ENCODE measurements at regions not wholly inside any gene's neighbourhood (a gene's known extent, or its start where the extent isn't known, plus 50 kb on each side); places are given as distances from the start of the nearest gene placed in this dataset.

DNA sequence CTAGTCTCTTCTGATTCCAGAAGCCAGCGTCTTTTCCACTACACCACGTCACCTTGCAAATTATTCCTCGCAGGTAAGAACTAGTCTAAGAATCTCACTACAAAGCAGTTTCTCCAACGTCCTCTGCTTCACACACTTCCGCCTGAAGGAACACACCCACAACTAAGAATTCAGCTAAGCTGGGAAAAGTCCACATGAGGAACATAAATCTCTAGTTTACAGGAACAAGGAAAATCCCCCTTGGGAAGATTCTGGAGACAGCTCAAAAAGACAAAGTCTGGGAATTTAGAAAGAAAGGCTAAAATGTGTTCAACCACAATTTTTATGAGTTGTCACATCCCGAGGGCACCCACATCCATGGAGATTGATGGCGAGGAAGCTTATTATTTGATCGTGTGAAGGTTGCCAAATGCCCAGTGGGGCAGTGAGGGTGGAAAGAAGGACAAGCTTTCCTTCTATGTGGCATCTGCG lies 780.2 kb upstream of the TBX3 start:
- no peak for DNase-seq (ENCODE audit: low read depth)

GRCh38 chr12:115461401-115461800 lies 777.4 kb upstream of the TBX3 start:
- DNase-seq (ENCODE audit: low read depth): no peak

DNA sequence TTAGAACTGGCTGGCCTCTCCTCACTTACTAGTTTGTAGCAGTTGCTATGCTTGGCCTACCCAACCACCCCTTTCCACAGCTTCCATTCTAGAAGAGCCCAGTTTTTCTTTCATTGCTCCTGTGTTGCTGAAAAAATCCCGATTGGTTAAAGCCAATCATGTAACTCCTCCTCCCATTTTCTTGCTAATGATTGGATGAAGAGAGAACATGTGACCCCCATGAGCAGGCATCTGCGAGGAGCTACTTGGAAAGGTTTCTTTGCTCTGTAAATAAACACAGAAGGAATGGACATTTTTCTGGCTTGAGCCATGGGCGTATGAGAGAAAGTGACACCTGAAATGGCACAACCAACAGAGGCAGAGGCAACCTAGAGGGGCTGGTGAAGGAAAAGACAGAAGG lies 773.8 kb upstream of the TBX3 start:
- no peak for DNase-seq (ENCODE audit: low read depth)

DNA sequence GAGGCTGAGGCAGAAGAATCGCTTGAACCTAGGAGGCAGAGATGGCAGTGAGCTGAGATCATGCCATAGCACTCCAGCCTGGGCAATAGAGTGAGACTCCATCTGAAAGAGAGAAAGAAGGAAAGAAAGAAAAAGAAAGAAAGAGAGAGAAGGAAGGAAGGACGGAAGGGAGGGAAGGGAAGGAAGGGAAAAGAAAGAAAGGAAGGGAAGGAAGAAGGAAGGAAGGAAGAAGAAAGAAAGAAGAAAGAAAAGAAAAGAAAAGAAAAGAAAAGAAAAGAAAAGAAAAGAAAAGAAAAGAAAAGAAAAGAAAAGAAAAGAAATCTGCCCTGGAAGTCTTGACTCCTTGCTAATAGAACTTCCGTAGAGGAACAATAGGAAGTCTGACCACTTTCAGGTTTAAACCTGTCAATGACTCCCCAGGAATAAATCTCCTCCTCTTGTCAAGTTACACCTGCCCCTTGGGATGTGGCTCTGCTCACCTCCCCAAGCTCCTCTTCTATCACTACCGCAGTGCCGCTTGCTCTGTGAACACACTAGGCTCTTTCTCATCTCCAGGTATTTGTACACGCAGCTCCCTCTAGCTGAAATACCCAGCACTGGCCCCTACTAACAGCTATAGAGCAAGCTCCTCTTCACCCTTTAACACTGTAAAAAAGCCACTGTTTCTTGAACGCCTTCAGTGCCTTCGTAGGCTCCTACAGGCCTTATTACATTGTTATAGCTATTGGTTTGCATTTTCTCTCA lies 773.1 kb upstream of the TBX3 start:
- DNase-seq (ENCODE audit: low read depth): no peak

GRCh38 chr12:115455268-115455681 lies 771.3 kb upstream of the TBX3 start:
- DNase-seq (ENCODE audit: low read depth): no peak

DNA sequence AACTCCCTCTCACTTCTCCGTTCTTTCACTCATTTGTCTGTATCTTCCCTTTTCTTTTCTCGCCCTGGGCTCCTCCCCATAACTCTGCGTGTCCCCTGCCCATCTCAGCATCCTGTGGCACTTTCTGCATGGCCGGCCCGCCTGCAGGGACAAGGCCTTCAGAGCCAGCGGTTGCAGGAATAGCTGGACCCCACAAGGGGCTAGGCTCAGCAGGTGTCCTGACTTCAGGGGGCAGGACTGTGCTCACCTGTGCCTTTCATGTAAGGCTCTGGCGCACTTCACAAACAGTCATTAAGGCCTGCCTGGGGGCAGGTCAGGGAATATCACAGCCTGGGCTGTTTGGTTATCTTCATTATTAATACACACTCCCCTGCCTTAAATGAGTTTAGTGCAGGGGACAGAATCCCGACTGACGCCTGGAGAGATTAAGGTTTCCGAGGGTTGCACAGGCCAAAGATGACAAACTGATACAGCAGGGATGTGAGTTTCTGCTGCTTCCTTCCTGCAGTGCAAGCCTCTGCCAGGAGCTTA lies 768.8 kb upstream of the TBX3 start:
- no peak for DNase-seq (ENCODE audit: low read depth)

DNA sequence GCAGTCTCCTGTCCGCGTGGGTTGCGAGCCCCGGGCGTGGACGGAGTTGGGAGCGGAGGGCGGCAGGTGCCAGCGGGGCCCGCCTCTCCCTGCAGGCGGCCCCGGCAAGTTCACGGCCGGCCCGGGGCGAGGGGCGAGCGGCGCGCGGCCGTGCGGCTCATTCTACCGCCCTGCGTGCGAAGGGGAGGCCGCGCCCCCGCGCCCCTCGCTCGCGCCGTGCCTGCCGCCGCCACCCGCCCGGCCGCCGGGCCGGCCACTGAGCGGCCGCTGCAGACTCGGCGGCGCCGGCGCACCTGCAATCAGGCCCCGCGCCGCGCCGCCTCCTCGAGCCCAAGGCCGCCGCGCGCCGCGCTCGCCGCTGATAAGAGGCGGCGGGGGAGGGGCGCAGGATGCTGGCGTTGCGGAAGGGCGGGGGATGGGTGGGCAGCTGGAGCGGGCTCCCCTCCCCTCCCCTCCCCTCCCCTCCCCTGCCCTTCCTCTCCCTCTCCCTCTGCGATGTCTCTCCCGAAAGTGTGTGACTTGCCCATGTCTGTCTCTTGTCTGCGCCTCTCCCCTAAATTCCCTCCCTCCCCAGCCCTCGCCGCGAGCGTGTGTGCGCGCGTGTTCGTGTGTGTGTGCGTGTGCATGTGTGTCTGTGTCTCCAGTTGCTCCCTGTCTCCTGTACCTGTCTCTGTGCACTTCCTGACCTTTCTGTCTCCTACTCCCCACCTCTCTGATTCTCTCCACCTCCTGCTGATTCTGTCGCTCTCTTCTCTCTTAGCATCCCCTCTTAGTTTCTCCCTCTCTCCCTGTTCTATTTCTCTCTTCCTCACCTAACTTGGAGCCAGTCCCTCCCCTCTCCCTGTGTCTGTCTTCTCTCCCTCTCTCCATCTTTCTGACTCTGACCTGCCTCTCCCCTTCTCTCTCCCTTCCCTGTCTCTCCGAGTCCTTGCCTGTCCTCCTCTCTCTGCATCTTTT lies 768.1 kb upstream of the TBX3 start:
- no peak for DNase-seq (ENCODE audit: low read depth)

DNA sequence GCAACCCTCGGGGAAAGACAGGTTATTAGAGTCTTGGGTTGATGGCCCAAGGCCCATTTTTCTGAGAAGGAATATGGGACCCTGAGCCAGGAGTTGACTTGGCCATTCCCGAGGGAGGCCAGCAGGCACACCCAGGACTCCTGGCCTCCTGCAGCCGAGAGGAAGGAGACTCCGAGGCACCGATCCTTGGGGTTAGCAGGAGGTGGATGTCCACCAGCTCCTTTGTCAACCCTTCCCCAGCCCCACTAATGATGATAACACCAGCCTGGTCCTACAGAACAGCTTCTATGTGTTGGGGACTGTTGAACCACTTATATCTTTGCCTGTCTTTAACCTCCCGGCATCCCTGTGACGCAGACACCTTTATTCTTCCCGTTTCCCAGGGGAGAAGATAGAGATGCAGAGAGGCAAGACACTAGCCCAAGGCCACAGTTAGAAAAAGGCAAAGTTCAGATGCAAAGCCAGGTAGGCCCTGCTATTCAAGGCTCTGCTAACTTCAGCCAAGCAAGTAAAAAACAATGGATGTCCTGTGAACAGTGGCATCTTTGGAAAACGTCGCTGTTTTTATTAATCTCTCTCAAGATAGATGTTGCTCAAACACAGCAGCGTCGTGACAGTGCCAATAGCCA lies 767.3 kb upstream of the TBX3 start:
- DNase-seq (ENCODE audit: low read depth): no peak

DNA sequence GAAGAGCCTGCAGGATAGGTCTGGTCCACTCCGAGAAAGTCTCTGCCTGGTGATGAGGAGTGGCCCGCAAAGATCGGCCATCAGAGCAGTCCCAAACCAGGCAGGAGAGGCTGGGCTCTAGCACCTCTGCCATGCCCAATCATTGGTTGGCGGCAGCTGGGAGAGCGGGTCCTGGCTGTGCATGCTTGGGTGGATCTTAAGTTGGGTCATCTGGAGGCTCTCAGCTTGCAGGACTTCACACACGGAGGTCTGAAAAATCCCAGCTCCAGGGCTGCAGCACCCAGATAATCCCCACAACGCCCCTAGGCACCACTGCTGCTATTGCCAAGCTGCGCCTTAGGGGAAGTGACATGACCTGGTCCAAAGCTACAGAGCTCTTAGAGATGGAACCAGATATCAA lies 766.7 kb upstream of the TBX3 start:
- DNase-seq (ENCODE audit: low read depth): no peak

DNA sequence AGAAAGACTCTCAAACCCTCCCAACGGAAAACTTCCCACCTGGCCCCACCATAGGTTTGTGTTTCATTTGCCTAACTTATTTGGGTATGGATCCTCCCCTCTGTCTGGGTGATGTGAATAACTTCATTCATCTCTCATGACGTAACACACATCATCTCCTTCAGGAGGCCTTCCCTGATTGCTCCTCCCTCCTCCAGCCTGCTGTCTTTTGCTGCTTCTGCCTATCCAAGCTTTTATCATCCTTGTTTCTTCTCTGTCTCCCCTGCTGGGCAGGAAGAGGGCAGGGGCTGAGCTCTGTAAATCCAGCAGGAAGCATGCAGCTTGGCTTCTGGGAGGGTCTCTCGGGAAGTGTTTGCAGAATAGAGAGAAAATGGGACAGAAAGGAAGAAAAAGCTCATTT lies 766.0 kb upstream of the TBX3 start:
- no peak for DNase-seq (ENCODE audit: low read depth)

DNA sequence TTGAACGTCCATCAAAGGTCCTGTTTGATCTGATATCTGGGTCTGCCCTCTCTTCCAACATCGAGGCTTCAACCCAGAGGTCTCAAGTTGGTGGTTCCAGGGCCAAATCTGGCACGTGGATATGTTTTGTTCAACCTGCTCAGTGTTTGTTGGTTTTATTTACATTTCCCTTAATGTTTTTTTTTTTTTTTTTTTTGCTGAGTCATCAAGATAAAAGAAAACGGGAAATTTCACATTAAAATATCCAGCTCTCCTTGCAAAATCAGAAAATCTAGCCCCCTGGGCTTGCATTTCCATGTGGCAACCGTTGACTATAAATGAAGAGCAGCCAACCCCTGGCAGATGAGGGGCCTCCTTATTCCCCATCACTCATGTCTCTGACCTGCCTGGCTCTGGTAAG lies 765.6 kb upstream of the TBX3 start:
- DNase-seq (ENCODE audit: low read depth): no peak

DNA sequence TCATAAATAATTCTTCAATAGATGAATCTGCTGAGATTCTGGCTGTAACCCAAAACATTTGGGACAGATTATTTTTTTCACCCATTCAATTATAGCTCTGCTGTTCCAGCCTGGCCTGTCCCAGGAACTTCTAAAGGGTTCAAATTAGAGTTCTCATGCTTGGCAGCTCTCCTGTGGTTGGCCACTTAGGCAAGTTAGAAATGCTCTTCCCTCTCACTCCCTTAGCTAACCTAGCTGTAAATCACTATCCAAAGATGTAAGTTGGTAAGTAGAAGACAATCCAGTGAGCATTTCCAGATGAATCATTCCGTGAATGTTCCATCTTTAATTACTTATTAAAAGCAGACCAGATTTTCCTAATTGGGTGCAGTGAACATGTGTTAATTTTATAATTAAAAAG lies 760.4 kb upstream of the TBX3 start:
- no peak for DNase-seq (ENCODE audit: low read depth)

GRCh38 chr12:115443351-115443938 lies 759.5 kb upstream of the TBX3 start:
- no peak for DNase-seq (ENCODE audit: low read depth)

DNA sequence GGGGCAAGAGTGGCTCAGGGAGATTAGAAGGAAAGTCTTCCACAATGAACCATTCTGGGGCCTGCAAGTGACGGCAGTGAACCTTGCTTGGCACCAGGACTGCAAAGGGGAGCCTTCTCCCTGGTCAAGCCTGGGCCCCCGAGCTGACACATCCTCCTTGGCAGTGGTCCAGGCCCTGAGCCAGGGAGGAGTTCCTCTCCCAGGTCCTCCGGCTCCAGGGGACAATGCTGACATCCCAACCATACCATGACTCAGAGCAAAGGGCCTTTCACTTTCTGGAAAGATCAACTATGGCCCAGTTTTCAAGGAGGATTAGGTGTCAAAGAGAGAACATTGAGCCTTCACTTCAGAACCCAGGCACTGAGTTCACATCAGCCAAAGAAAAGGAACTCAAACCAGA lies 756.5 kb upstream of the TBX3 start:
- DNase-seq (ENCODE audit: low read depth): peak; percentile 10

DNA sequence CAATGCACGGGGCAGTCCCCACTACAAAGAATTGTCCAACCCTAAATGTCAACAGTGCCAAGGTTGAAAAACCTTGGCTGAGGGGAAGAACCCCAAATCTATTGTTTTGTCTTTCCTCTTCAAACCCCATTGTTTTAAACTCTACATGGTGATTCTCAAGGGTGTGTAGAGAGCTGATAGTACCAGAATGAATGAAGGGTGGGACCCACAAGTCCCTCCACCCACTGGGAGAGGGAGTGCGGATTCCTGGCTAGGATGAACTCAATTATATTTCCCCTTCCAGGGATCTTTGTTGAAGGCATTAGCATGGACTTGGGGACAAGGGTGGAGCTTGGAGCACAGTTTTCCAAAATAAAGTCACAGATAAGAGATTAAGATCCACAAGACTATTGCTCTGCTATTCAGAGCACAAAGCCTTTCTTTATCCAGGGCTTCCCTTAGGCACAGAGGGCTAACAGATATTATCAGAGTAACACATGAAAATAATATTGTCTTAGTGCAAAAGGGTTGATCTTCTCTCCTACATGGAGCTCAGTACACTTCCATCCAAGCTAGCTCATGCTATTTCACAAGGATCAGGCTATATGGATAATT lies 755.1 kb upstream of the TBX3 start:
- DNase-seq (ENCODE audit: low read depth): no peak

DNA sequence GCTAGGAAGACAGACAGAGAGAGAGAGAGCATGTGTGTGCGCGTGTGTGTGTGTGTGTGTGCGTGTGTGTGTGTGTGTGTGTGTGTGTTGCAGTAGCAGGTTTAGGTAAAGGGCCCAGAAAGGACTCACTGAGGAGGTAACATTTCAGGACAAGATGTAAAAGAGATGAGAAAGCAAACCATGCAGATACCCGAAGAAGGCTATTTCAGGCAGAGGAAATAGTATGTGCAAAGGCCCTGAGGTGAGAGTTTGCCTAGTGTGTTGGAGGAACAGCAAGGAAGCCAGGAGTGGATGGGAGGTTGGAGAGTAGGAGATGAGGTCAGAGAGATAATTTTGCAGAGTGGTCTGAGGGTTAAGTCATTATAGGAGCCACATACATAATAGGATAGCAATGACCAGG lies 754.3 kb upstream of the TBX3 start:
- DNase-seq (ENCODE audit: low read depth): no peak

DNA sequence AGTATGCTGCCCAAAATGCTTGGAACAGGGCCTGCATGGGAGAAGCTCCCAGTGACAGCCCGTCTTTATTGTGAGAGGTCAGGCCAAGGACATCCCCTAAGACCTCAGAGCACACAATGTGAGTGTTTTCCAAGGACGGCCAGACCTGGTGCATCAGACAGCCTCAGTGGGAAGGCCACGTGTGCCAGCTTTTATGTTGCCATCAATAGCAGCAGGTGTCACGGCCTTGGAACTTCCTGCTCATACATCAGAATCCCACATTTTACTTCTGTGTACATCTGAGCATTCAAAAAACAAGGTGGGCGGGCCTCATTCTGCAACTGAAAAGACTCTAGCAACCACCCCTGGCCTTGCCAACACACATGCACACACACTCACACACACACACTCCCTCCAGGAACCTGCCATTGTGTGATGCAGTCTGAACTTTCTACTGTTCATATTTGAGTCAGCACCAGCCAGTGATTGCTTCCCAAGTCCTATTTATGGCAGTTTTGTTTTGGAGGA lies 753.1 kb upstream of the TBX3 start:
- no peak for DNase-seq (ENCODE audit: low read depth)

- DNase-seq (ENCODE audit: low read depth): no peak
Observed at GRCh38 chr12:115433014-115433634, 749.1 kb upstream of the TBX3 start.

GRCh38 chr12:115430636-115431035 lies 746.7 kb upstream of the TBX3 start:
- DNase-seq (ENCODE audit: low read depth): no peak

GRCh38 chr12:115426732-115427131 lies 742.8 kb upstream of the TBX3 start:
- DNase-seq (ENCODE audit: low read depth): no peak

DNA sequence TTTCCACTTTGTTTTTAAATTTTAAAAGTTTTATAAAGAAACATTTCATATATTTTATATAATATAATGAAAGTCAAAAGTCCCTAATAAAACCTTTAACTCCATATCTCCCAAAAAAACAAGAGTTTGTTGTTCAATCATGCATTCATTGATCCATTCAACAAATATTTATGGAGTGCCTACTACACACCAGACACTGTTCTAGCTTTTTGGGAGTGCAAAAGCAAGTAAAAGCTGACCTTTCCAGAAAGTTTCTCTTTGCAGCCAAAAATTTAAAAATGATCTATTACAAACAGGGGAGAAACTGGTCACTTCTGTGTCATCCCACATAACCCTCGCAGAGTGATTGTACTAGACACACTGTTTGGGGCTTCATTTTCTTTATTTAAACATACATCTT lies 740.0 kb upstream of the TBX3 start:
- DNase-seq (ENCODE audit: low read depth): no peak
